ENCODE measurements at regions not wholly inside any gene's neighbourhood (a gene's known extent, or its start where the extent isn't known, plus 50 kb on each side); places are given as distances from the start of the nearest gene placed in this dataset.

DNA sequence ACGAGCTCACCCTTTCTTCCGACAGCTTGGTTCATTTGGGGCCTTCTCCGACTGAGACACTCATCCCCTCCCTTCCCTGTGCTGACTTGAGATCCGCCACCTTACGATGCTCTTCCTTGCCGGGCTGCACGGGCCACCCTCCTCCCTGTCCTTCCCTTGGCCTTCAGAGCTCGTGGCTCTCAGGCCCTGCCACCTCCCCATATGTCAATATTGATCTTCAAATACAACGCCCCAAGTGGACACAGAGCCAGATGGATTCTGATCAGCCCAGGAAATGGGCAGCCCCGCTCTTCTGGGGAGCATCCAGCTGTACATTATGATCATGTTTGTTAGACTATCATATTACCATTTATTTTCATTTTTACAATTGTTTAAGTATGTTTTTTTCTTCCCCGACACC, 812.8 kb downstream of the TBC1D22A start:
- in situ Hi-C loops (cut with HindIII; ENCODE audit: low sequenced_read_pairs), result no loop called here

GRCh38 chr22:47574556-47574955, 812.1 kb downstream of the TBC1D22A start:
- in situ Hi-C loops (cut with HindIII; ENCODE audit: low sequenced_read_pairs), result no loop called here

- in situ Hi-C loops (cut with HindIII; ENCODE audit: low sequenced_read_pairs), result no loop called here
Measured at GRCh38 chr22:47573141-47573540, 810.7 kb downstream of the TBC1D22A start.

DNA sequence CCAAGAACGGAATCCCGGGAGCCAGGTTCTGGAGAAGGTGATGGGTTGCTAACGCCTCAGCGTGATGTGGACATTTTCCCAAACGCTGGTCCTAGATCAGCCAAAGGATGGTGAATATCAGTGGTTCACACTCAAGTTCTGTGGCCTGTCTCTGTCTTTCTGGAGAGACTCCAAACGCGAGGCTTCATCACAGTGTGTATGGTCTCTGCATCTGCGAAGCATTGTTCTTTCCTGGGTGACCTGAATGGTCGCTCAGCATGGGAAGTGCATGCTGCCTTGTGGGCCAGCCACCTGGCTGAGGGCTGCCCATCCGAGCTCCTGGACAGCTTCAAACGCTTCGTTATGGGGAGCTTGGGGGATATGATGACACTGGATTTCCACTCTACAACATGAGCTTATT, 810.0 kb downstream of the TBC1D22A start:
- in situ Hi-C loops (cut with HindIII; ENCODE audit: low sequenced_read_pairs), result no loop called here

- in situ Hi-C loops (cut with HindIII; ENCODE audit: low sequenced_read_pairs), result no loop called here
Measured at GRCh38 chr22:47571616-47572015, 809.2 kb downstream of the TBC1D22A start.

- in situ Hi-C loops (cut with HindIII; ENCODE audit: low sequenced_read_pairs), result no loop called here
Measured at GRCh38 chr22:47570851-47571250, 808.4 kb downstream of the TBC1D22A start.

DNA sequence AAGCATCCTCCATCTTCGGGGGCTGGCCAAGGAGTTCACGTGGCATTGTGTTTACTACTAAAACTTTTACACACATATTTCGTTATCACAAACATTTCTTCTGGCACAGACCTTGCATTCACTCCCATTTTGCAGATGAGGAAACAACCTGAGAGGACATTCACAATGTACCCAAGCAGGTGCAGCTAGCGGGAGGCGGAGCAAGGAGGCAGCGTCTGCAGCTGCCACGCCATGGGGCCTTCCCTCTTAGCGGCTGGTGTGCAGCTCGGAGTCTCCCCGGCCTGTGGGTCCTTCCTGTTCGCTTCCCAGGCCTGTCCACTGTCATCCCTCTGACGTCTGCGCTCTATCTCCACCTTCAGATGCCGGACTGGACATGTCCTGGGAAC, 807.8 kb downstream of the TBC1D22A start:
- in situ Hi-C loops (cut with HindIII; ENCODE audit: low sequenced_read_pairs), result no loop called here

- in situ Hi-C loops (cut with HindIII; ENCODE audit: low sequenced_read_pairs), result no loop called here
Measured at GRCh38 chr22:47569389-47570299, 807.2 kb downstream of the TBC1D22A start.

- in situ Hi-C loops (cut with HindIII; ENCODE audit: low sequenced_read_pairs), result no loop called here
Measured at GRCh38 chr22:47568700-47569099, 806.2 kb downstream of the TBC1D22A start.

- in situ Hi-C loops (cut with HindIII; ENCODE audit: low sequenced_read_pairs), result no loop called here
Measured at GRCh38 chr22:47567126-47568090, 805.0 kb downstream of the TBC1D22A start.

DNA sequence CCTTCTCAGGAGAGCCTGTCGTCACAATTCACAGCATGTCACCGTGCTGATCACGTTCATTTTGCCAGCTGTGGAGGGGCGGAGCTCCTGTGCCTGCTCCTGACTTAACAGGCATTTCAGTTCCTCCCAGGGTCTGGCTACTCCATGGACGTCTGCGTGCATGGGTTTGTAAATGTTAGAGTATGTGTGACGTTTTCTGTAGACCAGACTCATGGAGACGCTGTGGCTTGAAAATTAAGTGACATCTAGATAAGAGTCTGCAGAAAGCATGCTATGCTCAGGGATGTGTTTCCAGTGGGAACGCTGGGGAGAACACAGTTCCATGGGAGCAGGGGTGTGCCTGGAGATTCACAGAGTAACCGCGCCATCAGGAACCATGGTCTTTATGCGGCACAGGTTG, 804.0 kb downstream of the TBC1D22A start:
- in situ Hi-C loops (cut with HindIII; ENCODE audit: low sequenced_read_pairs), result no loop called here

DNA sequence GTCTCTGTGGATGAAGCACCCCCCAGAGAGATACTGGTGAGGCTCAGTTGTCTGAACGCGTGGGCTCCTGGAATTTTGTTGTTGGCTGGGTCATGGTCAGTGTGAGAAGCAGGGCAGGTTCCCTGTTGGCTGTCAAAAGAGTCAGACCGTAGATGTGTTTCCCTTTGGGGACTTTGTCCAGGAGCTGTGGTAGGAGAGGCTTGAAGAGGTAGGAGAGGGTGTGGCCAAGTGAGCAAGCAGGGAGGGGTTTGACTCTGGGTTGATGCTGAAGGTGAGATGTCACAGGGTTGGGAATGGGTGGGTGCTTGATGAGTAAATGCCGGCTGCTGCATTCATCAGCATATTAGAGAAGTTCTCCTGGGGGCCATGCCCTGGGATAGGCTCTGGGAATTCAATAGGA, 803.2 kb downstream of the TBC1D22A start:
- in situ Hi-C loops (cut with HindIII; ENCODE audit: low sequenced_read_pairs), result no loop called here

- in situ Hi-C loops (cut with HindIII; ENCODE audit: low sequenced_read_pairs), result no loop called here
Measured at GRCh38 chr22:47564651-47565434, 802.4 kb downstream of the TBC1D22A start.

- in situ Hi-C loops (cut with HindIII; ENCODE audit: low sequenced_read_pairs), result no loop called here
Measured at GRCh38 chr22:47564158-47564450, 801.7 kb downstream of the TBC1D22A start.

DNA sequence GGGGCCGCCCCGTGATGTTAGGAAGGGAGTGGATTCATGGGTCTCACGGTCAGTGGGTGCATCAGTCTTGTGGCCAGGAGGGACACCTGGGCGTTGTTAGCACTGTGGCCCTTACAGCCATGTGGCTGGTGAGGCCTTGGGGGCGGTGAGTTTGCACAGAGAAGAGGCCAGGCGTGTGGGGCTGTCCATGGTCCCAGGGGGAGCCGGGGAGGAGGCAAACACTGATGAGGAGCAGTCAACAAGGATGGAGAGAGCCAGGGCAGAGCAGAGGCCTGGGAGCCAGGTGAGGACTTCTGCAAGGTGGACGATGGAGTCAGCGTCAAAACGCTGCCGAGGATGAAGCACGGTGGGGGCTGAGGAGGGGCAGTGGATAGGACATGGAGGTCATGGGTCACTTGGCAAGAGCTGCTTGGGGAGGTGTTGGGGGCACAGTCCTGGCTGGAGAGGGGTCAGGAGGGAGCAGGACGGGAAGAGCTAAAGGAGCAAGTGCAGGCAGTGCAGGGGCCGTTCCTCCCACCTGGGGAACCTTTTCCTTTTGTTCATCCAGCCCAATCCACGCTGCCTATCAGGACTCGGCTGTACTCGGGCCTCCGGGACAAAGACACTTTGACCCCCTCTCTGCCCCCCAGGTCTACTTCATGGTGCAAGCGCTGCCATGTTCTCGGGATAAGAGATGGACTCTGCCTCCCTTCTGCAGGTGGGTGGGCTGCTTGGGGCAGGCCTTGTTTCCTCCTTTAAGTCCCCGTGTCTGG, 801.1 kb downstream of the TBC1D22A start:
- in situ Hi-C loops (cut with HindIII; ENCODE audit: low sequenced_read_pairs), result no loop called here

DNA sequence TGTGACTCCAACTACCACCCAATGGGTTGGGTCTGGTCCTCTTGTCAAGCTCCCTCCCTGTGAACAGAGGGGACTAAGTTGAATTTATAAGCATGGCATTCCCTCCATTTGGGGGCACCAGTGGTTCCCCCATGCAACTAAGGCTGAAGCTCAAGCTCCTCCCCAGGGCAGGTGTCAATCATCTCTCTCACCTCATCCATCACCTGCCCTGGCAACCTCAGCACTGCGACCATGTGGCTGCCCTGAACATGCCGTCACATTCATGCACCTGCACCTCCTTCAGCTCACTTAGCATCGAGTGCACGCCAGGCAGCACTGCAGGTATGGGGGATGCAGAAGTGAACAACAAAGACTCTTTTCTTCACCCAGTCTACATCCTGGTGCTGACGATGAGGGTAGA, 799.3 kb downstream of the TBC1D22A start:
- in situ Hi-C loops (cut with HindIII; ENCODE audit: low sequenced_read_pairs), result no loop called here

GRCh38 chr22:47561115-47561675, 798.7 kb downstream of the TBC1D22A start:
- in situ Hi-C loops (cut with HindIII; ENCODE audit: low sequenced_read_pairs), result no loop called here

DNA sequence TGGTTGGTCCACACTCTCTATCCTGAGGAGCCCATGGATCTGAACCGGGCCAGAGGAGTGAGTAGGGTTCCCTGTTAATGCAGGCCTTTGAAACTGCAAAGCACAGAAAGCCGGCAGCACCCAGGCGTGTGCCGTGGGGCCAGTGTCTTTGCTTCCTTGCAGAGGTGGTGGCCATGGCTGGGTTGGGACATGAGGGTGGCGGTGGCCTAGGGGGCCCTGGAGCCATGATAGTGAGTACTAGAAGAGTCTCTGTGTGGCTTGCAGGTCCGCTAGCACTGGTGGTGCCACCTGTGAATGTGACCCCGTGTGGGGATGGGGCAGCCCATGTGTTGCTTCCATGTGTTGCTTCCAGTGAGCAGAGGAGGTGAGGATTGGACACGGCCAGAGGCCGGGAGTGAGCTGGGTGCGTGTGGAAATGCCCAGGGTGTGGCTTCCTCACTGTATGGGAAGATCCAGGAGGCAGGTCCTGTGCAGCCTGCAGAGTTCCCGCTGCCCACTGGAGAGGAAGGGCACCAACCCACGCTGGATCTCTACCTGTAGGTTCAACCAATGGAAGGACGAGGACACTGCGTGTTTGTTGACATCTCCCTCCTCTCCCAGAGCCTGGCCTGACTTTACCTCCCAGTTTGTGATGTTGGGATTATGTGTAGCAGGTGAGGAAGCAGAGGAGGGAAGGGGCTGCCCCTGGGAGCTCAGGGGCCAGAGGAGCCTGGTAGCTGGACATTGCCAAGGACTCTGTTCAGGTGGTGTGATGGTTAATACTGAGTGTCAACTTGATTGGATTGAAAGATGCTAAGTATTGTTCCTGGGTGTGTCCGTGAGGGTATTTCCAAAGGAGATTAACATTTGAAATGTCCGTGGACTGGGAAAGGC, 796.6 kb downstream of the TBC1D22A start:
- in situ Hi-C loops (cut with HindIII; ENCODE audit: low sequenced_read_pairs), result no loop called here

GRCh38 chr22:47556473-47556872, 794.0 kb downstream of the TBC1D22A start:
- in situ Hi-C loops (cut with HindIII; ENCODE audit: low sequenced_read_pairs), result no loop called here

Measured in DLD1 (cell line).